NCI-H1092 treated with DMSO at 0.1 percent for 48 hours (cell line): ENCODE measurements at regions not wholly inside any gene's neighbourhood (a gene's known extent, or its start where the extent isn't known, plus 50 kb on each side); places are given as distances from the start of the nearest gene placed in this dataset.
"Not testable (repeated sequence)": the region's sequence is repeated elsewhere in the genome, so short reads cannot be mapped to it uniquely, and the experiment has no call there.

Source experiments
- DNase-seq: peaks from one replicate; lab custom pipeline; 2025; lab: John Stamatoyannopoulos, UW

GRCh38 chr22:33221568-33221967 is 163.4 kb upstream of the SYN3 start:
- no peak for DNase-seq

GRCh38 chr22:33220476-33221080 is 162.4 kb upstream of the SYN3 start:
- no peak for DNase-seq

GRCh38 chr22:33219648-33220384 is 161.6 kb upstream of the SYN3 start:
- DNase-seq = no peak

GRCh38 chr22:33213383-33214075 is 155.3 kb upstream of the SYN3 start:
- no peak for DNase-seq

DNA sequence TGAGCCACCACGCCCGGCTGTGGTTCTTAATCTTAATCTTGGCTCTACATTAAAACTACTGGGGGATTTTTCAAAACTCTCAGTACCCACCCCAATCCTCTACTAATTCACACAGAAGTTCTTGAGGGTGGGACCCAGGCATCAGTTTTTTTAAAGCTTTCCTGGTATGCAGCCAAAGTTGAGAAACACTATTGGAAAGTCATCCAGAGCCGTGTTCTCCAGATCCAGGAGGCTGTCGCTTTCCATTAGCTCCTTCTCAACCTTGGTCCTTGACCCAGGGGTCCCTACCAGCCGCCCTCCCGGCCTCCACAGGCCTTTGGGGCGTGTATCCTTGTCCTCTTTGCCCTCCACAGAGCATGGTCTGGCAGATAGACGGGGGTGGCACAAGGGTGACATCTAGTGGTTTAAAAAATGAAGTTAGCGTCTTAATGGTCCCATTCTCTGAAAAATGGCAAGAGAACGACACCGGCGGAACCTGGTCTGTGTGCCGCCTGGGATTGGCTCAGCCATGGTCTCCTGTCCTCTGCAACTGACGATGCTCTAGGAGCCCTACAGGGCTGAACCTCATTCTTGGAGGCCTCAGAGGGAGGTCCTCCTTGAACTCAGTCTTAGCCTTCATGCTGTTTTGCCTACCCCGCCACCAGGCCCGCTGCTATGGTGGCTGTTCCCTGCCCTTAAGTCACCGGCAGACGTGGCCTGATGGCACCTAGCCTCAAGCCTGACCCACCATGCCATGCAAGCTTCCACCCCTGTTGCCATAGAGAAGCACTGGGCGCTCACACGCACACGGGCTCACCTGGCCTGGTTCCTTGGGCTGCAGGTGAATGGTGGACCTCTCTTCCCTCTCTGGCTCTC is 152.0 kb upstream of the SYN3 start:
- peak; percentile 40 for DNase-seq

GRCh38 chr22:33204408-33204807 is 146.2 kb upstream of the SYN3 start:
- DNase-seq = no peak

DNA sequence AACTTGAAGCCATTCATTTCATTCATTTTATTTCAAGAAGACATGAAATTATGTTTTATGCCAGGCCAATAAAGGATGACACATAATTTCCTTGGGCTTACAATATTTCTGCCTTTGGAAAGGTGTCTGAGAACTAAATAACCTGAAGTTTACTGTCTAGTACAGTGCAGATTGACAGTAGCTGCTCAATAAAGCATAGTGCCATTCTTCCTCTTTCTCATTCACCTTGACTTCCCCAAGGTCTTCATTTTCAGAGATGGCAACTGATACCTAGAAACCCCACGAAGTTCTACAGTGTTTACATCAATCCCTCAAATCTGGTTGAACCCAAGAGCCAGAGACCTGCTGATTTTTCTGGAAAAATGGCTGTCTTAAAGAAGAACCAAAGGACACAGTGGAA is 144.3 kb upstream of the SYN3 start:
- no peak for DNase-seq

DNA sequence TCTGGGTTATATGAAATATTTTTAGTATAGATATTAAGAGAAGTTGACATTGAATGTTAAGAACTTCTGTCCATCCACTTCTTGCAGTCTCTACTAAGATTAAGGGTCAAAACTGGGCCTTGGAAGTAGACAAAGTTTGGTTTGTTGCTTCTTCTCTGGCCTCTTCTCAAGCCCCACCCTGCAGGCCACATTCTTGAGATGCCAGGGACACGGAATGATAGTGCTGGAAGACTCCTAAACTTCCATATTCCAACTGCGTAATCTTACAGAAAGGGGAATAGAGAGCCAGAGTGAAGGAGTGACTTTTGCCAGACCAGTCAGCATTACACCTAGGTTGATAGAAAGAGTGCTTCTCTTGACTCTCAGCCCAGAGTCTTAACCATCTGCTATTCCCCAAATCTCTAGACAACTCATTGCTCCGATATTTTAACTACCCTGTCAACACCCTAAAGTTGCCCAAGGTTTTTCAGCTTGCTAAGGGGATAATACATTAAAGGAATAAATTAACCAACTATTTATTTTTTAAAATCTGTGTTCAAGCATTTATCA is 136.4 kb upstream of the SYN3 start:
- DNase-seq = no peak

DNA sequence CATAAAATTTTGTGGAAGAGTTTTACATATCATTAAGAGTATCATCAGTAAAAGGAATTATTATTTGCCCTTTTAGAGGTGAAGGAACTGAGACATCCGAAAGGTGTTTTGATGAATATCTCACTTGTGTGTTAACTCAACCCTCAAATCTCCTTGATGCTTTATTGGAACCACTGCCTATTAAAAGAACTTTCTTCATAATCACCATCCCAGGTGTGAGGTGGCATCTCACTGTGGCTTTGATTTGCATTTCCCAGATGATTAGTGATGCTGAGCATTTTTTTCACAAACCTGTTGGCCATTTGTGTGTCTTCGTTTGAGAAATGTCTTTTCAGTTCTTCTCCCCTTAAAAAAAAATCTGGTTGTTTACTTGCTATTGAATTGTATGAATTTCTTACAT is 134.0 kb upstream of the SYN3 start:
- no peak for DNase-seq

- DNase-seq = no peak
Measured at GRCh38 chr22:33188326-33188725, 130.1 kb upstream of the SYN3 start.

DNA sequence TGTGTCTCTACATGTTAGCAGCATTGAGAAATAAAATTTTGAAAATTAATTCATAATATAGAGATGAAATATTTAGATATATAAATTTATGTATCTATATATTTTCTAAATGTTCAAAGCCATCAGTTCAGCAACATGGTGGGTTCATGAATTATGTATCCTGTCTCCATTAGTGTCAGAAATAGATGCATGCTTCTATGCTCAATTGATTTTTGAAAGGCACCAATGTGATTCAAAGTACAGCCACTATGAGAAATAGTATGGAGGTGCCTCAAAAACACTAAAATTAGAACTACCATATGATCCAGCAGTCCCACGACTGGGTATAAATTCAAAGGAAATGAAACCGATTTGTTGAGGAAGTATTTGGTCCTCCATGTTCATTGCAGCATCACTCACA is 128.6 kb upstream of the SYN3 start:
- no peak for DNase-seq

DNA sequence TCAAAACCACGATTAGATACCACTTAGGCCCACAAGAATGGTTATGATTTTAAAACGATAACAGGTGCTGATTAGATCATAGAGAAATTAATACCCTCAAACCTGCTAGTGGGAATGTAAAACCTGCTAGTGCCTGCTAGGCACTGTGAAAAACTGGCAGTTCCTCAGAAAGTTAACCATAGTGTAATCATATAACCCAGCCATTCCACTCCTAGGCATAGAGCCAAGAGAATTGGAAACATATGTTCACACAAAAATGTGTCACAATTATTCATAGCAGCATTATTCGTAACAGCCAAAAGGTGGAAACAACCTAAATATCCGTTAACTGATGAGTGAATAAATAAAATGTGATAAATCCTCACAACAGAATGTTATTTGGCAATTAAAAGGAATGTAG is 122.2 kb upstream of the SYN3 start:
- DNase-seq = no peak

- DNase-seq = peak; percentile 34
Measured at GRCh38 chr22:33167998-33168790, 110.0 kb upstream of the SYN3 start.

DNA sequence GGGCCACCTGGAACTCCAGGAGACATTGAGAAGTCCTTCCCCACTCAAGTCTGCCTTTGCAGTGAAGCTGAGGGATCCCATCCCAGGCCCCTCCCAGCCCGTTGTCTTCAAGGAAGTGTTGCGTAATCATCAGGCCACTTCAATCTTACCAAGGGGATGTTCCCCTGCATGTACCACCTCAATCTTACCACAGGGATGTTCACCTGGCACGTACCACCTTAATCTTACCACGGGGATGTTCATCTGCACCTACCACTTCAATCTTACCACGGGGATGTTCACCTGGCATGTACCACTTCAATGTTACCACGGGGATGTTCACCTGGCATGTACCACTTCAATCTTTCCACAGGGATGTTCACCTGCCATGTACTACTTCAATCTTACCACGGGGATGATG is 108.0 kb upstream of the SYN3 start:
- DNase-seq = no peak

- DNase-seq = no peak
Measured at GRCh38 chr22:33163815-33164214, 105.6 kb upstream of the SYN3 start.

GRCh38 chr22:33162196-33162595 is 104.0 kb upstream of the SYN3 start:
- no peak for DNase-seq

DNA sequence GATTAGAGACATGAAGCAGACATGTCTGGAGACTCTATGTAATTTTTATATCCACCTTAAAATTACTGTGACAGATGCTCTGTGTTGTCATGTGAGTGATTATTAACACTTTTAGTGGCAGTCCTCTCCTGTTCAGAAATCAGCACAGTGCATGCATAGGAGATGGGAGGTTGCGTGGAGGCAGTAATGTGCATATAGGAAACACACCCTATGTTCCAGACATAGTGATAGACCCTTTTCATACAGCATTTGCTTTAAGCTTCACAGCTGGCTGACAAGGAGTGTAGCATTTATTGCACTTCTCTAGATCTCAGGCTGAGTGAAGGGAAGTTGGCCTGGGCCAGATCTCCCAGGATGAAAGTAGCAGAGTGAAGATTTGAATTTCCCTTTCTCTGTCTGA is 102.3 kb upstream of the SYN3 start:
- DNase-seq = no peak

GRCh38 chr22:33154967-33155366 is 96.8 kb upstream of the SYN3 start:
- not testable (repeated sequence) for DNase-seq

- no peak for DNase-seq
Measured at GRCh38 chr22:33149611-33150010, 91.4 kb upstream of the SYN3 start.

DNA sequence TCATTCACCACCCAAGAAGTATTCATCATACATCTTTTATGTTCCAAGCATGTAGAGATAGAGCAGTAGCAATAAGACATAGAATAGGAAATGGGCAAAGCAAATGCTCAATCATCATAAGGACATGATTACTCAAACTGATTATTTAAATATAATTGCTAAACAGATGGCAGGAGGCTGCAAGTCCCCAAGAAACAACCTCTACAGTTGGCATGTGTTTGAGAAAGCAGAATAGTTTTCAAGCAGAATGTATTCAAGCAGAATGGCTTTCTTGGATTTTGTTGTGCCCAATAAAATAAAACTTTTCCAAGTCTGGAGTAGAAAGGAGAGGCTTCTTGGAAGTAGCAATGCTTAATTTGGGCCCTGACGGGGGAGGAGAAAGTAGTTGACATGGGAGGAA is 86.5 kb upstream of the SYN3 start:
- no peak for DNase-seq
